ENCODE measurements at regions not wholly inside any gene's neighbourhood (a gene's known extent, or its start where the extent isn't known, plus 50 kb on each side); places are given as distances from the start of the nearest gene placed in this dataset.
"Not testable (repeated sequence)": the region's sequence is repeated elsewhere in the genome, so short reads cannot be mapped to it uniquely, and the experiment has no call there.

- H3K36me3 ChIP-seq: no peaks in the 10 kb centered on the region
- no peak overlapping the region for H3K9ac ChIP-seq (ENCODE audit: low read depth in 2 of 2, low read length in 2 of 2)
- H3K9me3 ChIP-seq: no peaks in the 10 kb centered on the region
- H3K4me3 ChIP-seq: no peak overlapping the region
- no peak for TF ChIP-seq CTCF (IDR thresholded peaks at IDR 0.05)
- no peaks in the 10 kb centered on the region for H3K4me1 ChIP-seq
- H3K27ac ChIP-seq: no peak overlapping the region
- no peak for DNase-seq
- intact Hi-C loops (cut with DNase I): no loop called here
- no peaks in the 10 kb centered on the region for H3K27me3 ChIP-seq
Observed at GRCh38 chr9:107782381-107782780, 292.8 kb upstream of the KLF4 start.

DNA sequence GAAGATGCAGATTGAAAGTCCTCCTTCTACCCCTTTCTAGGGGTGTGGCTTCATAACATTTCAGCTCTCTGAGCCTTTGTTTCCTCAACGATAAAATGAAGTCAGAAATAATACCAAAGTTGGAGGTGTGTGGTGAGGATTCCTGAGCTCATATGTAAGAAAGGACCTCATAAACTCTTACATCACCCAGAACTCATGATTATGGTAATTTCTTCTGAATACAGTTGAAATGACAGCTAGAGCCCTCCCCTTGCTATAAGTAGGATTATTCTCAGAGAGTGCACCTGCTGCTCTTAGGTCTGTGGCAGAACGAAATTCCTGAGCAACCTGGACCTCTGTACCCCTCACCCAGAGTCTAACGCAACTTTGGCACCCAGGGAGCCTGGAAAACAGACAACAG is 291.4 kb upstream of the KLF4 start:
- H3K36me3 ChIP-seq: no peaks in the 10 kb centered on the region
- H3K9me3 ChIP-seq: no peaks in the 10 kb centered on the region
- no peak overlapping the region for H3K27ac ChIP-seq
- DNase-seq: no peak
- H3K9ac ChIP-seq (ENCODE audit: low read depth in 2 of 2, low read length in 2 of 2): no peak overlapping the region
- TF ChIP-seq CTCF (IDR thresholded peaks at IDR 0.05): no peak
- H3K4me3 ChIP-seq: no peak overlapping the region
- intact Hi-C loops (cut with DNase I): no loop called here
- H3K27me3 ChIP-seq: no peaks in the 10 kb centered on the region
- H3K4me1 ChIP-seq: no peaks in the 10 kb centered on the region

GRCh38 chr9:107779731-107780130 is 290.2 kb upstream of the KLF4 start:
- Histone ChIP-seq H3K9me3 (no peaks in the 10 kb centered on the region), H3K4me3 (no peak overlapping the region), H3K27ac (no peak overlapping the region), H3K4me1 (no peaks in the 10 kb centered on the region), H3K9ac (ENCODE audit: low read depth in 2 of 2, low read length in 2 of 2) (no peak overlapping the region), H3K36me3 (no peaks in the 10 kb centered on the region), H3K27me3 (no peaks in the 10 kb centered on the region)
- DNase-seq: no peak
- no peak for TF ChIP-seq CTCF (IDR thresholded peaks at IDR 0.05)
- intact Hi-C loops (cut with DNase I): no loop called here

DNA sequence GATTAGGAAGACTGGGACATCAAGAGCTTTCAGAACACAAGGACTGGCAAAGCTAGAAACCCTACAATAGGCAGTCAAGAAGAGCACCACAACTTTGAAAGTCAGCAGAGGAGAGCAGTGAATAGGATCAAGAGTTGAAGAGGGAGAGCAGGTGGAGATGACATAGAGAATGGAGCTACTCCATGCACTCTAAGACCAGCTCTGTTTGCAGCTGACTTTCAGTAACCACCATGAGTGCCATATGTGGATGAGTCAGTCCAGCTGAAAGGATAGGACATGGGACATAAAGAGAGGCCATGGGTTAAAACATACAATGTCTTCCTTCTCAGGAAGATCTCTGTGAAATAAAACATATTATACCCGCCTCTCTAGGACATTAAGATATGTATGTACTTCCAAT is 289.1 kb upstream of the KLF4 start:
- intact Hi-C loops (cut with DNase I): no loop called here
- no peak for DNase-seq
- Histone ChIP-seq H3K9ac (ENCODE audit: low read depth in 2 of 2, low read length in 2 of 2) (no peak overlapping the region), H3K4me3 (no peak overlapping the region), H3K27ac (no peak overlapping the region), H3K9me3 (no peaks in the 10 kb centered on the region), H3K4me1 (no peaks in the 10 kb centered on the region), H3K36me3 (no peaks in the 10 kb centered on the region), H3K27me3 (no peaks in the 10 kb centered on the region)
- no peak for TF ChIP-seq CTCF (IDR thresholded peaks at IDR 0.05)

DNA sequence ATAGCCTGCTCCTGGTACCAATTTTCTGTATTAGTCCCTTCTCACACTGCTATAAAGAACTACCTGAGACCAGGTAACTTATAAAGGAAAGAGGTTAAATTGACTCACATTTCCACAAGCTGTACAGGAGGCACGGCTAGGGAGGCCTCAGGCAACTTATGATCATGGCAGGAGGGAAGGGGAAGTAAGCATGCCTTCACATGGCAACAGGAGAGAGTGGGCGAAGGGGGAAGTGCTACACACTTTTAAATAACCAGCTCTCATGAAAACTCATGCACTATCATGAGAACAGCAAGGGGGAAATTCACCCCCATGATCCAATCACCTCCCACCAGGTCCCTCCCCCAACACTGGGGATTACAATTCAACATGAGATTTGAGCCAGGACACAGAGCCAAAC is 284.5 kb upstream of the KLF4 start:
- H3K9me3 ChIP-seq; DNase-seq; H3K27ac ChIP-seq; H3K4me3 ChIP-seq; H3K4me1 ChIP-seq; intact Hi-C loops (cut with DNase I); H3K9ac ChIP-seq (ENCODE audit: low read depth in 2 of 2, low read length in 2 of 2); H3K27me3 ChIP-seq; H3K36me3 ChIP-seq: not testable (repeated sequence)

GRCh38 chr9:107772988-107773387 is 283.4 kb upstream of the KLF4 start:
- no peak for DNase-seq
- intact Hi-C loops (cut with DNase I): no loop called here
- no peaks in the 10 kb centered on the region for H3K36me3 ChIP-seq
- H3K4me3 ChIP-seq: no peak overlapping the region
- H3K4me1 ChIP-seq: no peaks in the 10 kb centered on the region
- no peaks in the 10 kb centered on the region for H3K9me3 ChIP-seq
- no peaks in the 10 kb centered on the region for H3K27me3 ChIP-seq
- no peak overlapping the region for H3K27ac ChIP-seq
- no peak for TF ChIP-seq CTCF (IDR thresholded peaks at IDR 0.05)
- no peak overlapping the region for H3K9ac ChIP-seq (ENCODE audit: low read depth in 2 of 2, low read length in 2 of 2)
